ENCODE measurements at regions not wholly inside any gene's neighbourhood (a gene's known extent, or its start where the extent isn't known, plus 50 kb on each side); places are given as distances from the start of the nearest gene placed in this dataset.
"Not testable (repeated sequence)": the region's sequence is repeated elsewhere in the genome, so short reads cannot be mapped to it uniquely, and the experiment has no call there.

DNA sequence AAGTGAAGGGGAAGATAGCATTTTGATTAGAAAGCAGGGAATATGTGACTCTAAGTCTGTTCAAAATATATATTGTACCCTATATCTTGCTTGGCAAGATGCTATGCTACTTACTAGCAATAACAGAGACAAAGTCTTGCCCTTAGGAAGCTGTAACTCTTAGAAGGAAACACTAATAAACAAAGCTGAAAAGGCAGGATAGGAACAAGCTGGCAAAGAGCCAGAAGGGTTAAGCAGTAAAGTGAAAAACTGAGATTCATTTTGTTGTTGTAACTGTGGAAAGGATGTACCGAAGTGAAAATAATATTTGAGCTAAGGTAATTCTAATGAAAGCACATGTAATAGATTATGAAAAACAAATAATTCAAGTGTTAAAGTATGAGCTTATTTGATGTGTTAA is 527.1 kb upstream of the FLRT2 start:
- no peaks in the 10 kb centered on the region for H3K36me3 ChIP-seq (ENCODE audit: control insufficient read depth, insufficient read depth, low read length)
- no peak overlapping the region for H3K27ac ChIP-seq (ENCODE audit: low read depth, low read length)
- no peaks in the 10 kb centered on the region for H3K27me3 ChIP-seq (ENCODE audit: control insufficient read depth, insufficient read depth, low read length)
- H3K4me1 ChIP-seq (ENCODE audit: control insufficient read depth, insufficient read depth, low read length): no peaks in the 10 kb centered on the region
- no peak overlapping the region for H3K4me3 ChIP-seq (ENCODE audit: low read length)
- no peak overlapping the region for H3K9ac ChIP-seq (ENCODE audit: low read length)

DNA sequence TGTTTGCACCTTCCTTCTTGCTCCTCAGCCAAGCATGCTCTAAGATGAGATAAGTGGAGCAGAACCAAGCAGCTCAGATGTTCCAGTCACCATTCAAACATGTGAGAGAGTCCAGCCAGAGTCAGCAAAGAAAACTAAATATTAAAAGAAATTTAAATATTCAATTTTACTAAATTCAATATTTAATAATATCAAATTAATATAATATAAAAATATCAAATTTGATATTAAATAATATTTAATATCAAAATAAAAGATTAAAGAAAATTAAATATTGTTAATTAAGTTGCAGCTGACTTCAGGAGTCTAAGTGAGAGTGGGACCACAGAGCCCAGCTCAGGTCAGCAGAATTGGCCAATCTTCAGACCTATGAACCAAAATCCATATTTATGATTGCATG is 526.1 kb upstream of the FLRT2 start:
- Histone ChIP-seq H3K27ac (ENCODE audit: low read depth, low read length) (no peak overlapping the region), H3K4me3 (ENCODE audit: low read length) (no peak overlapping the region), H3K27me3 (ENCODE audit: control insufficient read depth, insufficient read depth, low read length) (no peaks in the 10 kb centered on the region), H3K4me1 (ENCODE audit: control insufficient read depth, insufficient read depth, low read length) (no peaks in the 10 kb centered on the region), H3K9ac (ENCODE audit: low read length) (no peak overlapping the region), H3K36me3 (ENCODE audit: control insufficient read depth, insufficient read depth, low read length) (no peaks in the 10 kb centered on the region)

DNA sequence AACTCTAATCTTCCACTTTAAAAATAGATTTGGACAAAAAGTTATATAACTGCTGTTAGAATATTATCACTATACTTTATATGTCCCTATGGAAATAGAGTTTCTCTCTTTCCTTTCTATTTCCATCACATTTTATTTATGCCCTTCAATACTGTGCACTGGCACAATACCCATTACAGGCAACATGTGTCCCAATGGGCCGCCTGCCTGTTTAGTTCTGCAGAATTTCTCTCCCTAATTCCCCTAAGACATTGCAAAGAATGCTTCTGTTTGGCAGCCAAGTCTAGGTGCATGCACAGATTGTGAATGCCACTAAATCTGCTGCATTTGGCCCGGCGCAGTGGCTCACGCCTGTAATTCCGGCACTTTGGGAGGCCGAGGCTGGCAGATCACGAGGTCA is 520.4 kb upstream of the FLRT2 start:
- H3K27me3 ChIP-seq (ENCODE audit: control insufficient read depth, insufficient read depth, low read length): no peaks in the 10 kb centered on the region
- no peaks in the 10 kb centered on the region for H3K36me3 ChIP-seq (ENCODE audit: control insufficient read depth, insufficient read depth, low read length)
- H3K4me1 ChIP-seq (ENCODE audit: control insufficient read depth, insufficient read depth, low read length): no peaks in the 10 kb centered on the region
- no peak overlapping the region for H3K4me3 ChIP-seq (ENCODE audit: low read length)
- H3K9ac ChIP-seq (ENCODE audit: low read length): no peak overlapping the region
- no peak overlapping the region for H3K27ac ChIP-seq (ENCODE audit: low read depth, low read length)

DNA sequence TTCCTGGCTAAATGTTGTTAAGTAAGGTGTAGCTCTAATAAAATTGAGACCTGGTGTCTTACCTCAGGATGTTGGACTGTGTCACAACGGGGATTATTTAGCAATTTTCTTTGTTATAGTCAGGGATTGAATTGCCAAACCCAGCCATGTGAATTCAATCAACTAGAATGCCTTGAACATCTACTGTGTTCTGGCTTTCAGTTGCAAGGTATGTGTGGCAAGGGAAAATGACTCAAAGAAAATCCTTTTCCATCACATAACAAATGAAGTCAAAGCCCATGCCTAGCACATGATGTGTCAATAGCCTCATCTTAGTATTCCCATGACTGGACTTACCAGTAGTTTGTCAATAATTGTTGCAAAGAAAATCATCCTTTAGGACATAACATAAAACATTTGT is 519.8 kb upstream of the FLRT2 start:
- Histone ChIP-seq H3K27ac (ENCODE audit: low read depth, low read length) (no peak overlapping the region), H3K4me1 (ENCODE audit: control insufficient read depth, insufficient read depth, low read length) (no peaks in the 10 kb centered on the region), H3K27me3 (ENCODE audit: control insufficient read depth, insufficient read depth, low read length) (no peaks in the 10 kb centered on the region), H3K9ac (ENCODE audit: low read length) (no peak overlapping the region), H3K36me3 (ENCODE audit: control insufficient read depth, insufficient read depth, low read length) (no peaks in the 10 kb centered on the region), H3K4me3 (ENCODE audit: low read length) (no peak overlapping the region)

DNA sequence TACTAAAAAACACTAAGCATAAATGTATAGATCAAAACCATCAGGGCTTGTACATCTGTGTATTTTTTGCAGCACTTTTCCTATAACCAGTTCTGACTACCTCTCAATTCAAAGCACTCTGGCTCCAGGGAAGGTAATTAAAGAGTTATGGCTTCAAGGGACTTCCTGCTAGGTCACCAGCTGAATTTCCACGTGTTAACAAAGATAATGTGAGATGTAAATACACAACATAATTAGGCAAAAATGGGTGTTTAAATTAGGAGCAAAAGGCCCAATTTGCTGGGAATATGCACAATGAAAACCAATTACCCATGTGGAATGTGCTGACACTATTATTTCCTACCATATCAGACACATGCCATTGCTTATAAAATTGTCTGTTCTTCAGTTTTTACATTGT is 513.4 kb upstream of the FLRT2 start:
- Histone ChIP-seq H3K36me3 (ENCODE audit: control insufficient read depth, insufficient read depth, low read length) (no peaks in the 10 kb centered on the region), H3K27me3 (ENCODE audit: control insufficient read depth, insufficient read depth, low read length) (no peaks in the 10 kb centered on the region), H3K27ac (ENCODE audit: low read depth, low read length) (no peak overlapping the region), H3K4me3 (ENCODE audit: low read length) (no peak overlapping the region), H3K9ac (ENCODE audit: low read length) (no peak overlapping the region), H3K4me1 (ENCODE audit: control insufficient read depth, insufficient read depth, low read length) (no peaks in the 10 kb centered on the region)

DNA sequence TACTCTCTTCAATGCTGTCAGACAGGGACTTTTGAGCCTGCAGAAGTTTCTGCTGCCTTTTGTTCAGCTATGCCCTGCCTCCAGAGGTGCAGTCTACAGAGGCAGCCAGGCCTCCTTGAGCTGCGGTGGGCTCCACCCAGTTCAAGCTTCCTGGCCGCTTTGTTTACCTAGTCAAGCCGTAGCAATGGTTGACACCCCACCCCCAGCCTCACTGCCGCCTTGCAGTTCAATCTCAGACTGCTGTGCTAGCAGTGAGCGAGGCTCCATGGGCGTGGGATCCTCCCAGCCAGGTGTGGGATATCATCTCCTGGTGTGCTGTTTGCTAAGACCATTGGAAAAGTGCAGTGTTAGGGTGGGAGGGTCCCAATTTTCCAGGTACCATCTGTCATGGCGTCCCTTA is 506.1 kb upstream of the FLRT2 start:
- not testable (repeated sequence) for H3K27me3 ChIP-seq (ENCODE audit: control insufficient read depth, insufficient read depth, low read length); H3K36me3 ChIP-seq (ENCODE audit: control insufficient read depth, insufficient read depth, low read length); H3K4me1 ChIP-seq (ENCODE audit: control insufficient read depth, insufficient read depth, low read length); H3K4me3 ChIP-seq (ENCODE audit: low read length); H3K27ac ChIP-seq (ENCODE audit: low read depth, low read length); H3K9ac ChIP-seq (ENCODE audit: low read length)

DNA sequence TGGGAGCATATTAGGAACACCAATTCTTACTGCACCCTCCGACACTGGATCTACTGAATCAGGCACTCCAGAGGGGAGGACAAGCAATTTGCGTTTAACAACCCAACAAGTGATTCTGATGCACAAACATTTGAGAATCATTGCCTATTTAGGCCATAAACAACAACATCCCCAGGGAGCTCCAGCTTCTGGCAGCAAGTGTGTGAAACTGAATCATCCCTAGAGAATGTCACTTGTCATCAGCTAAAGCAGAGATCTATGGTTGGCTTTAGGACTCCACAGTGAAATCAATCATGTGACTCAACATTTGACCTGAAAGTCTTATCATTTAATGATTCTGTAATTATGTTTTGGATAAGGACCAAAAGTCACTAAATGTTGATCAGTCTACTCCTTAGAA is 505.0 kb upstream of the FLRT2 start:
- Histone ChIP-seq H3K36me3 (ENCODE audit: control insufficient read depth, insufficient read depth, low read length) (no peaks in the 10 kb centered on the region), H3K9ac (ENCODE audit: low read length) (no peak overlapping the region), H3K27ac (ENCODE audit: low read depth, low read length) (no peak overlapping the region), H3K27me3 (ENCODE audit: control insufficient read depth, insufficient read depth, low read length) (no peaks in the 10 kb centered on the region), H3K4me1 (ENCODE audit: control insufficient read depth, insufficient read depth, low read length) (no peaks in the 10 kb centered on the region), H3K4me3 (ENCODE audit: low read length) (no peak overlapping the region)

DNA sequence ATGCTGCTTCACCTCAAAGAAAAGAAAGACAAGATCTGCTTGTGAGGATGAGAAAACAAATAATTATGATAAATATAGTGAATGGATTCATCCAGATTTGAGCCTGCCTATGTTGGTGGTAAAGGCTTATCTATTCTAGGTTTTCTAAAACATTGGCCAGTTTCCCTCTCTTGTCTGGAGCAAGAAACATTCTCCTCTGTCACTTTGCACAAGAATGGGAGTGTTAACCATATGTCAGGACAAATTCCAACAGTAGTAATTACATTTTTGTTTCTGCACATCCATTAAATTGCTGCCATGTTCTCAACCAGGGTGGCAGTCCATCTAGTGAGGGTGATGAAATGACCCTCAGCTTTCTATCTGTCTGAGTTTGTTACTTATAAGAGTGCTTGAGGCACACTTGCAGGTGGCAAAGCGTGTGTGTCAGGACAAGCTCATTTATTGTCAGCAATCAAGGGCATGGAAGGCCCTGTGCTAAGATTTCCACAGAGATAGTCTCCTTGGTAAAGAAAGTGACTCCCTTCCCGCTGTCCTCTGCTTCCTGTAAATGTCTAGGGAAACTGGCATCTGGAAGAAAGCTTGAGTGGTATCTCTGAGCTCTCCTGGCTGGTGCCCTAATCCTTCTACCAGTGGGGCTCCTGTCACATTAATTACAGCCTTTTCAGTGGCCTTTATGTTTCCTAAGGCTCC is 502.1 kb upstream of the FLRT2 start:
- no peak overlapping the region for H3K9ac ChIP-seq (ENCODE audit: low read length)
- H3K27me3 ChIP-seq (ENCODE audit: control insufficient read depth, insufficient read depth, low read length): no peaks in the 10 kb centered on the region
- H3K36me3 ChIP-seq (ENCODE audit: control insufficient read depth, insufficient read depth, low read length): no peaks in the 10 kb centered on the region
- no peak overlapping the region for H3K27ac ChIP-seq (ENCODE audit: low read depth, low read length)
- H3K4me3 ChIP-seq (ENCODE audit: low read length): no peak overlapping the region
- H3K4me1 ChIP-seq (ENCODE audit: control insufficient read depth, insufficient read depth, low read length): no peaks in the 10 kb centered on the region

DNA sequence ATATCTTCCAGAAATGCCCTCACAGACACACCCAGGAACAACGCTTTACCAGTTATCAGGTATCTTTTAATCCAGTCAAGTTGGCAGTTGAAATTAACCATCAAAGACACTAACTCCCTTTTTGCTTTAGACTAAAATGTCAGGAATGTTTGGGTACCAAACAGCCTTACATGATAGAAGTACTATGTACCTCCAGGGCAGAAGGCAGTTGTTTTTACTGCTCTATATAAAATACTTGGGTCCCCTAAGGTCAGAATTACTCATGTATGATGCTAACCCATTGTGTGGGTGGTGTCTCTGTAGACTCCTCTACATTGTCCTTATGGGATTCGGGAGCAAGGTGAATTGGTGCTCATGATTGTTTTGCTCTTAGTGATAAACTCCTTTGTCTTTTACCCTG is 492.5 kb upstream of the FLRT2 start:
- Histone ChIP-seq H3K36me3 (ENCODE audit: control insufficient read depth, insufficient read depth, low read length) (no peaks in the 10 kb centered on the region), H3K4me3 (ENCODE audit: low read length) (no peak overlapping the region), H3K27ac (ENCODE audit: low read depth, low read length) (no peak overlapping the region), H3K9ac (ENCODE audit: low read length) (no peak overlapping the region), H3K27me3 (ENCODE audit: control insufficient read depth, insufficient read depth, low read length) (no peaks in the 10 kb centered on the region), H3K4me1 (ENCODE audit: control insufficient read depth, insufficient read depth, low read length) (no peaks in the 10 kb centered on the region)

DNA sequence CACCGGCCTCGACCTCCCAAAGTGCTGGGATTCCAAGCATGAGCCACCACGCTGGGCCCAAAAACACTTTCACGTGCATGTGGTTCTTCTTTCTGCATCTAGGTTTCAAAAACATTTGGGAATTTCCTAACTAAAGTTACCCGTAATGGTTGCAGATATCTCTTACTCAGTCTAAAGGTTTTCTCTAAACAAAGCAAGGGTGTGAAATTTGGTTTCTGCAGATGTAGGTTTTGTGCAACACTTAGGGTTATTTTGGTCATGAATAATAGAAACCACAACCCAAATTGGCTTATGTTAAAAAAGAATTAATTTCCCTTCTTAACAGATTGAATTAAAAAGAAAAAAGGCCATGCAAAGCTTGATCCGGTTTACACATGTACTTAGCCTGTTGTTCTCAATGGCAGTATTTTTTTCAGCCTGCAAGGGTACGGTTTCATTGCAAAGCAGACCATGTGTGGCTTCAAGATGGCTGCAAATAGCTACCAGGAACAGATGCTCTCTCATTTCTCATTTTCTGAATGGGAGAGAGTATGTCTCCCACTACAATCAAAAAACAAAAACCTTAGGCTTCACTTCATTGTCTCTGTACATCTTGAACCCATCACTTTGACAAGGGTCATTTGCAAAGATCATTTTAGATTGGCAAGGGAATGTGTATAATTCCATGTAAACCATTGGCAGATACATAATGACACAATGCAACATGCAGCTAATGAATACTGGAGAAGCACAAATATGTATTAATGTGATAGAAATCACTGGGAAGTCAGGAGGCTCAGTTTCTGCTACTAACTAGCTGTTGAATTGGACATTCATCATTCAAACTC is 491.2 kb upstream of the FLRT2 start:
- no peak overlapping the region for H3K9ac ChIP-seq (ENCODE audit: low read length)
- no peak overlapping the region for H3K27ac ChIP-seq (ENCODE audit: low read depth, low read length)
- H3K36me3 ChIP-seq (ENCODE audit: control insufficient read depth, insufficient read depth, low read length): no peaks in the 10 kb centered on the region
- no peaks in the 10 kb centered on the region for H3K4me1 ChIP-seq (ENCODE audit: control insufficient read depth, insufficient read depth, low read length)
- H3K4me3 ChIP-seq (ENCODE audit: low read length): no peak overlapping the region
- H3K27me3 ChIP-seq (ENCODE audit: control insufficient read depth, insufficient read depth, low read length): no peaks in the 10 kb centered on the region

DNA sequence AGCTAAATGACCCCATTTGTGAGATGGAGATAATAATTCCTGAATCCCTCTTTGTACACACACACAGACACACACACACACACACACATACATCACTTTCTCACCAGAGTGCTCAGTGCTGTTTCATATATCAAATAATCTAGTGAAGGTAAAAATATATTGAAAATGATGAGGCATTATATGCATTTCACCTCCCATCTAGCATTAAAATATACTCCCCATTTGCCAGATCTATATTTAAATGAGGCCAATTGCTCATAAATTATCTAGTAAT is 490.7 kb upstream of the FLRT2 start:
- H3K9ac ChIP-seq (ENCODE audit: low read length): no peak overlapping the region
- H3K27me3 ChIP-seq (ENCODE audit: control insufficient read depth, insufficient read depth, low read length): no peaks in the 10 kb centered on the region
- H3K36me3 ChIP-seq (ENCODE audit: control insufficient read depth, insufficient read depth, low read length): no peaks in the 10 kb centered on the region
- no peaks in the 10 kb centered on the region for H3K4me1 ChIP-seq (ENCODE audit: control insufficient read depth, insufficient read depth, low read length)
- H3K4me3 ChIP-seq (ENCODE audit: low read length): no peak overlapping the region
- no peak overlapping the region for H3K27ac ChIP-seq (ENCODE audit: low read depth, low read length)

DNA sequence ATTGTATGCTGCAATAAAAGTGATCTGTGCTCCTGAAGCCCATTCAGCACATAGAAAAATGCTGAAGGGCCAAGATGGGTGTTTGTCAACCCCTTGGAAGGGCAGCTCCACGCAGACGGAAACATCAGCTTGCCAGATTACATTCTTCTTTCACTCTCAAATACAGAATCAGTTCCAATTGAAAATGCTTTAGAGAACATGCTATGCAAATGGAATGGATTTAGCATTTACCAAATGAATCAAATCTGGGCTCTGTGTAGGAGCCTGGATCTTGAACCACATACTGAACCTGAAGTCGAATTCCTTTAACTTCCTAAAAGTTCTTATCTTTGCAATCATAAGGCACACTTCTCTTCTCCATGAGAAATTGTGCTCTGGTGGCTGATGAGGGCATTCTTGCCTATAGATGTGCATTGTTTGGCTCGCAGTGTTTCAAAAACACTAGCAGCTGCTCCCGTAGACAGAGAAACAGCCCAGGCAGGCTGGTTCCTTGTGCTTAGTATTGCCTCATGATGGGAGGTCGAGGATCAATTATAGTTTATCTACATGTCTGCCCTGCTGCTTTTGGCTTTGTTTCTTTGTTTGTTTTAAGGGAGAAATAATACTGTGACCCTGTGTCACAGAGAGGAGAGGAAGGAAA is 489.8 kb upstream of the FLRT2 start:
- H3K4me3 ChIP-seq (ENCODE audit: low read length): no peak overlapping the region
- no peak overlapping the region for H3K27ac ChIP-seq (ENCODE audit: low read depth, low read length)
- H3K4me1 ChIP-seq (ENCODE audit: control insufficient read depth, insufficient read depth, low read length): no peaks in the 10 kb centered on the region
- H3K27me3 ChIP-seq (ENCODE audit: control insufficient read depth, insufficient read depth, low read length): no peaks in the 10 kb centered on the region
- no peaks in the 10 kb centered on the region for H3K36me3 ChIP-seq (ENCODE audit: control insufficient read depth, insufficient read depth, low read length)
- no peak overlapping the region for H3K9ac ChIP-seq (ENCODE audit: low read length)

DNA sequence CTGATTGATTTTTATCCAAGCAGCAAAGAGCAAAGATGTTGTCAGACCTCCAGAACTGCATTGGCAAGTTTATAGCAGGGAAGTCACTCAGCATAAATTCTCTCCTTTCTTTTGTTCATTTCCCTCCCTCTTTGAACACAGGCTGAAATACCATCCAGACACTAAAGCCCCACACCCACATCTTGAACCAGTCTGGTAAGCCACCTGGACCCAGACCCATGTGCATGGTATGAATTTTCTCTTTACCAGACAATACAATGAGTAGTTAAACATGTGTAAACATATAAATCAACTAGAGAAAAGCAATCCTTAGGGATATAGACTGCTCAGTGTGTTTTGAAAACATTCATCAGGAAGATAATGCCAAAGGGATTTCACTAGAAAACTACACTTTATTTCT is 488.3 kb upstream of the FLRT2 start:
- no peak overlapping the region for H3K9ac ChIP-seq (ENCODE audit: low read length)
- H3K27me3 ChIP-seq (ENCODE audit: control insufficient read depth, insufficient read depth, low read length): no peaks in the 10 kb centered on the region
- no peak overlapping the region for H3K27ac ChIP-seq (ENCODE audit: low read depth, low read length)

More for the DNA sequence above, 488.3 kb upstream of the FLRT2 start:
- Histone ChIP-seq H3K36me3 (ENCODE audit: control insufficient read depth, insufficient read depth, low read length) (no peaks in the 10 kb centered on the region), H3K4me1 (ENCODE audit: control insufficient read depth, insufficient read depth, low read length) (no peaks in the 10 kb centered on the region), H3K4me3 (ENCODE audit: low read length) (no peak overlapping the region)

Data from rectal smooth muscle tissue (tissue), 1 donor.